Spleen (tissue), 11 donors: ENCODE measurements at regions not wholly inside any gene's neighbourhood (a gene's known extent, or its start where the extent isn't known, plus 50 kb on each side); places are given as distances from the start of the nearest gene placed in this dataset.

Source experiments
- DNase-seq: peaks from one replicate; pipeline ENCODE4 v3.0.0-alpha.2; 2020
- H3K27ac ChIP-seq, 8 donors: fragments of 200-600 bp; sonication (generic) in 7 of 8; 1 replicate in 4 of 8; 2 replicates in 4 of 8; pipeline versions ENCODE4 v1.5.0 to v1.8.0; 2016 to 2021; ENCODE audit warnings: inconsistent platforms in 4 of 8, mild to moderate bottlenecking in 4 of 8, moderate library complexity in 1 of 8
- H3K27me3 ChIP-seq, 7 donors: fragments of 200-600 bp; sonication (generic) in 6 of 7; replicated peaks in 1 of 7; 1 replicate in 4 of 7; 2 replicates in 3 of 7; pipeline versions ENCODE4 v1.5.0 to v1.8.0; 2016 to 2021; ENCODE audit warnings: inconsistent platforms in 3 of 7, mild to moderate bottlenecking in 1 of 7
- H3K36me3 ChIP-seq, 6 donors: fragments of 200-600 bp; sonication (generic) in 5 of 6; 1 replicate in 4 of 6; 2 replicates in 2 of 6; pipeline versions ENCODE4 v1.5.0 to v1.8.0; 2016 to 2021; ENCODE audit warnings: inconsistent platforms in 2 of 6
- H3K4me1 ChIP-seq, 6 donors: fragments of 200-600 bp; sonication (generic) in 5 of 6; 1 replicate in 3 of 6; 2 replicates in 3 of 6; pipeline versions ENCODE4 v1.5.0 to v1.8.0; 2016 to 2021; ENCODE audit warnings: inconsistent platforms in 3 of 6
- H3K4me3 ChIP-seq, 8 donors: fragments of 200-600 bp; sonication (generic) in 7 of 8; 1 replicate in 4 of 8; 2 replicates in 4 of 8; pipeline versions ENCODE4 v1.5.0 to v1.8.0; 2016 to 2021; ENCODE audit warnings: inconsistent platforms in 4 of 8, mild to moderate bottlenecking in 4 of 8, moderate library complexity in 2 of 8
- H3K9me3 ChIP-seq, 8 donors: fragments of 200-600 bp; sonication (generic) in 7 of 8; 1 replicate in 4 of 8; 2 replicates in 4 of 8; pipeline versions ENCODE4 v1.5.0 to v1.8.0; 2016 to 2021; ENCODE audit warnings: inconsistent platforms in 4 of 8
- CTCF ChIP-seq, 11 experiments: fragments of 200-600 bp in 7 of 11; fragments of 450-650 bp in 4 of 11; sonication (generic) in 4 of 11; IDR thresholded peaks in 8 of 11; conservative IDR thresholded peaks in 3 of 11; 1 replicate in 7 of 11; 2 replicates in 4 of 11; pipeline versions ENCODE4 v1.4.0 to v1.8.0; 2016 to 2021; ENCODE audit warnings: antibody characterized with exemption in 11 of 11, inconsistent platforms in 4 of 11, mild to moderate bottlenecking in 1 of 11
- POLR2A ChIP-seq, 3 donors: fragments of 450-650 bp; IDR thresholded peaks; one replicate each; pipeline ENCODE4 v1.5.1; 2017; ENCODE audit warnings: antibody characterized with exemption in 3 of 3, mild to moderate bottlenecking in 1 of 3
- POLR2AphosphoS5 ChIP-seq, 3 donors: sonication (generic); formaldehyde crosslinking; IDR thresholded peaks; one replicate each; pipeline ENCODE4 v1.5.1; 2017; ENCODE audit warnings: antibody characterized with exemption in 3 of 3
- WGBS, 5 donors: extraction: QIAGEN DNeasy Blood & Tissue Kit in 3 of 5; methylation state at CpG; one replicate each; pipeline versions ENCODE4 v1.1.5 to v1.1.7; 2013 to 2018; 5-methylcytosine and 5-hydroxymethylcytosine counted together
- intact Hi-C: fragments of 100-400 bp; cut with DNase I; formaldehyde crosslinking; loops from one replicate; pipeline ENCODE4 v1.15.0; 2023; ENCODE audit warnings: low total_unique reads
- donor health status: healthy with polysubstance abuse.
- donor health status: DM: no; HTN: no; CAD: no; lungs with moderate emphysema.
- donor health status: DM: no; HTN: no; CAD: no.
- donor health status: Bipolar disorder and iron deficiency.
- donor health status: healthy.
- donor health status: DM: no; HTN: no; CAD: no.
- donor health status: DM: yes; HTN: yes; CAD: no.

DNA sequence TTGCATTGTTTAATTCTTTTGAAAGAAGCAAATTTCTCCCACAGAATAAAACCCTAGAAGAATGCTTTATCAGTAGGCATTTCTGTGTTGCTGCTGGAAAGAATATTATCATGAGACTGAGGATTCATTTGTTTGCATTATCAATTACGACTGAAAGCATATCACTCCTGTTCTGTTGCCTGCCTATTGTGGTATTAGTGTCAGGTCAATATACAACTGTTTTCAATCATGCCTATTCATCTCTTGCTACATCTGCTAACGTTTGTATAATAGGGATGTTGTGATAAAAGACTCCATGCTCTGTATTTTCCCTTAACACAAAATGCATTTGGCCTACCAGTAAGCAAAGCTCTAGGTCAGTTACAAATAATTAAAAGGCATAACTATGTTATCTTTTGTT is 221.5 kb downstream of the PTPRC start:
- TF ChIP-seq POLR2A (IDR thresholded peaks at IDR 0.05) (no peak), POLR2AphosphoS5 (IDR thresholded peaks at IDR 0.05) (no peak), CTCF (IDR thresholded peaks at IDR 0.05 in 8 of 11, conservative IDR thresholded peaks at IDR 0.05 in 3 of 11) (no peak)
- intact Hi-C loops = no loop called here

DNA sequence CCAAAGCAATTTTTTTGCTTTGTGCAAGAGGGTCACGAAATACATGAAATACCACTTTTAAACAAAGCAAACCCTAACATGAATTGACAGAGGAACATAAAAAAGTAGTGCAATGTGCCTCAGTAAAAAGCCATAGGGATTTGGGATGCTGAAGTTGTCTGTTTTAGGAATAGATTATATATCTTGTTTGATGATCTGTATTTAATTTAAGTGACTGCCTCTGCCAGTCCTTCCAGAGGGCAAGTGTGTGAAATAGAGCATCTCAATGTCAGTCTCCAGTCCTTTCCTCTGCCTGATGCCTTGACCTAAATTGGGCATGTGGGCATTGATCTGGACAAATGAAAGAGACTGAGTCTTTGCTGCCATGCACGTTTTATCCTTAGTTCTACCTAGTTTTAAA is 222.8 kb downstream of the PTPRC start:
- no peak for DNase-seq
- no peak for TF ChIP-seq POLR2A (IDR thresholded peaks at IDR 0.05)
- TF ChIP-seq POLR2AphosphoS5 (IDR thresholded peaks at IDR 0.05) = no peak
- TF ChIP-seq CTCF (IDR thresholded peaks at IDR 0.05 in 8 of 11, conservative IDR thresholded peaks at IDR 0.05 in 3 of 11) = no peak
- peaks cover 0 to 7% (median 0%) of the 10 kb centered on the region in 6 donors for H3K36me3 ChIP-seq
- no peak overlapping the region for H3K27ac ChIP-seq
- intact Hi-C loops = no loop called here
- no peaks in the 10 kb centered on the region for H3K27me3 ChIP-seq
- 64 to 89% (median 82%) methylated on average over 2 of the region's 2 CpGs for WGBS, 5 donors
- no peaks in the 10 kb centered on the region for H3K9me3 ChIP-seq
- no peak overlapping the region for H3K4me3 ChIP-seq
- no peaks in the 10 kb centered on the region for H3K4me1 ChIP-seq

More for the DNA sequence above, 221.5 kb downstream of the PTPRC start:
- no peaks in the 10 kb centered on the region for H3K9me3 ChIP-seq
- H3K27me3 ChIP-seq = no peaks in the 10 kb centered on the region
- no peak for DNase-seq
- H3K4me1 ChIP-seq = no peaks in the 10 kb centered on the region
- H3K27ac ChIP-seq = no peak overlapping the region
- H3K4me3 ChIP-seq = no peak overlapping the region
- H3K36me3 ChIP-seq = peaks cover 0 to 7% (median 0%) of the 10 kb centered on the region in 6 donors
- 72 to 81% (median 77%) methylated on average over 2 of the region's 2 CpGs for WGBS, 5 donors

- no peak for DNase-seq
- Histone ChIP-seq H3K9me3 (no peaks in the 10 kb centered on the region), H3K36me3 (no peaks in the 10 kb centered on the region), H3K27me3 (no peaks in the 10 kb centered on the region), H3K4me3 (no peak overlapping the region), H3K27ac (no peak overlapping the region), H3K4me1 (no peaks in the 10 kb centered on the region)
- intact Hi-C loops = no loop called here
- TF ChIP-seq CTCF (IDR thresholded peaks at IDR 0.05 in 8 of 11, conservative IDR thresholded peaks at IDR 0.05 in 3 of 11) (no peak), POLR2A (IDR thresholded peaks at IDR 0.05) (no peak), POLR2AphosphoS5 (IDR thresholded peaks at IDR 0.05) (no peak)
- 80 to 95% (median 87%) methylated on average over 4 of the region's 4 CpGs for WGBS, 5 donors
Measured at GRCh38 chr1:198864695-198865094, 225.9 kb downstream of the PTPRC start.

GRCh38 chr1:198865319-198865718 is 226.5 kb downstream of the PTPRC start:
- no peak overlapping the region for H3K27ac ChIP-seq
- intact Hi-C loops = no loop called here
- no peak for DNase-seq
- H3K9me3 ChIP-seq = no peaks in the 10 kb centered on the region
- H3K36me3 ChIP-seq = no peaks in the 10 kb centered on the region
- H3K4me1 ChIP-seq = no peaks in the 10 kb centered on the region
- TF ChIP-seq POLR2AphosphoS5 (IDR thresholded peaks at IDR 0.05) (no peak), POLR2A (IDR thresholded peaks at IDR 0.05) (no peak), CTCF (IDR thresholded peaks at IDR 0.05 in 8 of 11, conservative IDR thresholded peaks at IDR 0.05 in 3 of 11) (no peak)
- H3K4me3 ChIP-seq = no peak overlapping the region
- H3K27me3 ChIP-seq = no peaks in the 10 kb centered on the region
- 85 to 94% (median 91%) methylated on average over 2 of the region's 2 CpGs for WGBS, 5 donors
